GM18951 (cell line): ENCODE measurements at regions not wholly inside any gene's neighbourhood (a gene's known extent, or its start where the extent isn't known, plus 50 kb on each side); places are given as distances from the start of the nearest gene placed in this dataset.

Experiments used
- POLR2A ChIP-seq: IDR thresholded peaks from 4 replicates; pipeline ENCODE4 v1.6.1; 2011; ENCODE audit warnings: mild to moderate bottlenecking; ENCODE audit not compliant: insufficient read length, insufficient read depth; ENCODE audit errors: extremely low read depth
- in situ Hi-C: fragments of 300-500 bp; cut with MboI; formaldehyde crosslinking; loops from one replicate; pipeline ENCODE4 v1.12.0; 2022; ENCODE audit warnings: low sequenced_read_pairs, mixed read lengths, inconsistent platforms; ENCODE audit not compliant: unreplicated experiment

- in situ Hi-C loops, result no loop called here
- no peak for TF ChIP-seq POLR2A
Observed at GRCh38 chr2:133806564-133806963, 238.3 kb upstream of the NCKAP5 start.

GRCh38 chr2:133809485-133809884 is 241.2 kb upstream of the NCKAP5 start:
- TF ChIP-seq POLR2A, result no peak

GRCh38 chr2:133810559-133810958 is 242.3 kb upstream of the NCKAP5 start:
- no peak for TF ChIP-seq POLR2A
- in situ Hi-C loops, result no loop called here

More at GRCh38 chr2:133809485-133809884, 241.2 kb upstream of the NCKAP5 start:
- in situ Hi-C loops, result no loop called here

GRCh38 chr2:133811409-133812125 is 243.3 kb upstream of the NCKAP5 start:
- TF ChIP-seq POLR2A, result no peak
- in situ Hi-C loops, result no loop called here

GRCh38 chr2:133812826-133813617 is 244.8 kb upstream of the NCKAP5 start:
- in situ Hi-C loops, result no loop called here

GRCh38 chr2:133814890-133815289 is 246.6 kb upstream of the NCKAP5 start:
- TF ChIP-seq POLR2A, result no peak
- in situ Hi-C loops, result no loop called here

More at GRCh38 chr2:133812826-133813617, 244.8 kb upstream of the NCKAP5 start:
- no peak for TF ChIP-seq POLR2A

- in situ Hi-C loops, result no loop called here
- no peak for TF ChIP-seq POLR2A
Observed at GRCh38 chr2:133816037-133816436, 247.8 kb upstream of the NCKAP5 start.

GRCh38 chr2:133817680-133818566 is 249.7 kb upstream of the NCKAP5 start:
- no peak for TF ChIP-seq POLR2A
- in situ Hi-C loops, result no loop called here

GRCh38 chr2:133818661-133819060 is 250.4 kb upstream of the NCKAP5 start:
- no peak for TF ChIP-seq POLR2A

GRCh38 chr2:133819906-133820305 is 251.6 kb upstream of the NCKAP5 start:
- in situ Hi-C loops, result no loop called here
- no peak for TF ChIP-seq POLR2A

More at GRCh38 chr2:133818661-133819060, 250.4 kb upstream of the NCKAP5 start:
- in situ Hi-C loops, result no loop called here

GRCh38 chr2:133821107-133821760 is 253.0 kb upstream of the NCKAP5 start:
- in situ Hi-C loops, result no loop called here

GRCh38 chr2:133822517-133823225 is 254.4 kb upstream of the NCKAP5 start:
- in situ Hi-C loops, result no loop called here
- TF ChIP-seq POLR2A, result no peak

More at GRCh38 chr2:133821107-133821760, 253.0 kb upstream of the NCKAP5 start:
- TF ChIP-seq POLR2A, result no peak

- no peak for TF ChIP-seq POLR2A
- in situ Hi-C loops, result no loop called here
Observed at GRCh38 chr2:133823226-133823550, 254.9 kb upstream of the NCKAP5 start.
